Heart left ventricle (tissue), 13 donors: ENCODE measurements at regions not wholly inside any gene's neighbourhood (a gene's known extent, or its start where the extent isn't known, plus 50 kb on each side); places are given as distances from the start of the nearest gene placed in this dataset.

ENCODE experiments used
- CTCF ChIP-seq, 12 donors: fragments of 200-600 bp; sonication (generic) in 4 of 12; IDR thresholded peaks; one replicate each; pipeline versions ENCODE4 v1.5.0 to v1.8.0; 2018 to 2022; ENCODE audit warnings: antibody characterized with exemption in 12 of 12, mild to moderate bottlenecking in 5 of 12
- POLR2A ChIP-seq, 2 donors: fragments of 450-650 bp; IDR thresholded peaks; one replicate each; pipeline ENCODE4 v1.6.1; 2017; ENCODE audit warnings: antibody characterized with exemption in 2 of 2, mild to moderate bottlenecking in 2 of 2, moderate library complexity in 2 of 2
- donor health status: ischemic (EF 13 %, LVEDD 7.1; RV severe dilation, severe dysfunction).
- donor health status: DM: no; HTN: yes; CAD: no.
- donor health status: DM: no; HTN: no; CAD: no.
- donor health status: ischemic (EF 25% LVEDD 6.9; RV normal size, moderate dysfunction).
- donor health status: ischemic (EF 25% LVEDD 5.7; RV mildly dilated, moderate dysfunction).
- donor health status: ischemic (EF 35%, LVEDD 5.7; RV mildly dilated, moderate dysfunction).
- donor health status: nonischemic (EF 11% LVEDD 7.7; RV severe dilation, severe dysfunction).
- donor health status: DM: yes; HTN: yes; CAD: no.
- donor health status: PGD.
- donor health status: ischemic (EF 29% LVEDD 5.4; RV normal size, mild dysfunction).
- donor health status: nonischemic (EF 23%, LVEDD 6.1; RV moderate dilation, normal function).

GRCh38 chr5:173479711-173480110, 136.7 kb downstream of the BOD1 start:
- TF ChIP-seq POLR2A (IDR thresholded peaks at IDR 0.05) (no peak), CTCF (IDR thresholded peaks at IDR 0.05) (no peak)
